DOHH2 (cell line): ENCODE measurements at regions not wholly inside any gene's neighbourhood (a gene's known extent, or its start where the extent isn't known, plus 50 kb on each side); places are given as distances from the start of the nearest gene placed in this dataset.

ENCODE experiments used
- H3F3A ChIP-seq: fragments of 200-600 bp; sonication (generic), shearing (Covaris generic); 2 replicates; pipeline ENCODE4 v1.6.0; 2016; ENCODE audit warnings: antibody characterized with exemption, mild to moderate bottlenecking; ENCODE audit not compliant: control insufficient read depth, insufficient read depth
- H3K27ac ChIP-seq: fragments of 200-600 bp; sonication (generic); 2 replicates; pipeline ENCODE4 v1.5.1; 2014; ENCODE audit warnings: low read depth, mild to moderate bottlenecking, low read length, moderate library complexity
- H3K27me3 ChIP-seq: fragments of 200-600 bp; sonication (generic); 2 replicates; pipeline ENCODE4 v1.6.1; 2014; ENCODE audit warnings: mild to moderate bottlenecking, low read length, mixed read lengths; ENCODE audit not compliant: control insufficient read depth
- H3K36me3 ChIP-seq: fragments of 200-600 bp; sonication (generic); 2 replicates; pipeline ENCODE4 v1.6.1; 2014; ENCODE audit warnings: mild to moderate bottlenecking, low read length, moderate library complexity, mixed read lengths; ENCODE audit not compliant: control insufficient read depth
- H3K4me1 ChIP-seq: fragments of 200-600 bp; sonication (generic); 2 replicates; pipeline ENCODE4 v1.6.1; 2014; ENCODE audit warnings: mild to moderate bottlenecking, low read length, mixed read lengths; ENCODE audit not compliant: control insufficient read depth
- H3K4me2 ChIP-seq: fragments of 200-600 bp; sonication (generic); 2 replicates; pipeline ENCODE4 v1.6.0; 2014; ENCODE audit warnings: mild to moderate bottlenecking, low read length, moderate library complexity
- H3K4me3 ChIP-seq: fragments of 200-600 bp; sonication (generic); 2 replicates; pipeline ENCODE4 v1.5.1; 2014; ENCODE audit warnings: mild to moderate bottlenecking, low read length, mixed read lengths
- H3K79me2 ChIP-seq: fragments of 200-600 bp; sonication (generic); 2 replicates; pipeline ENCODE4 v1.6.1; 2014; ENCODE audit warnings: mild to moderate bottlenecking, low read length, mixed read lengths; ENCODE audit not compliant: control insufficient read depth
- H3K9me2 ChIP-seq: fragments of 200-600 bp; sonication (generic); replicated peaks from 2 replicates; pipeline ENCODE4 v1.6.1; 2014; ENCODE audit warnings: mild to moderate bottlenecking, low read length, mixed read lengths; ENCODE audit not compliant: control insufficient read depth
- H3K9me3 ChIP-seq: fragments of 200-600 bp; sonication (generic); 2 replicates; pipeline ENCODE4 v1.6.1; 2014; ENCODE audit warnings: antibody characterized with exemption, low read length, mixed read lengths; ENCODE audit not compliant: control insufficient read depth, insufficient read depth
- H4K20me1 ChIP-seq: fragments of 200-600 bp; sonication (generic); 2 replicates; pipeline ENCODE4 v1.6.0; 2014; ENCODE audit warnings: low read depth, mild to moderate bottlenecking, antibody characterized with exemption, low read length, moderate library complexity; ENCODE audit not compliant: control insufficient read depth, insufficient read depth
- EZH2phosphoT487 ChIP-seq: fragments of 200-600 bp; sonication (generic); IDR thresholded peaks from 2 replicates; pipeline ENCODE4 v1.6.1; 2017; ENCODE audit warnings: borderline replicate concordance, mild to moderate bottlenecking, antibody characterized with exemption, low read length, moderate library complexity, mixed read lengths
- TF ChIP-seq, protein P1 (sequence below): fragments of 200-600 bp; sonication (generic); IDR thresholded peaks from one replicate; pipeline ENCODE4 v1.5.1; 2014; ENCODE audit warnings: antibody characterized with exemption, mild to moderate bottlenecking, low read depth, low read length; ENCODE audit not compliant: poor library complexity, severe bottlenecking

DNA sequence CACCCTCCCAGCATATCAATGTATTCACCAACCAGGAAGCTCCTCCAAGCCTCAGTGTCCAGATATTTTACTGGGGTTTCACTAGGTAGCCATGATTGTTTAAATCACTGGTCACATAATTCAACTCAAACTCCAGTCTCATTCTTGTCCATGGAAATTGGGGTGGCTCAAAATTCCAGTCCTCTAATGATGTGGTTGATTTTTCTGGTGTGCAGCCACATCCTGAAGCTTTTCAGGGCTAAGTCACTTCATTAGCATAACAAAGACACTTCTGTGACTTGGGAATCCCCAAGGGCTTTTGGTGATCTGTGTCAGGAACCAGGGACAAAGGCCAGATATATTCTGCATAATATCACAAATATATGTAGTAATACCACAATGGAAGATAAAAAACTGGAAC is 786.9 kb upstream of the IGFBP3 start:
- Histone ChIP-seq H3K9me3 (no peaks in the 10 kb centered on the region), H4K20me1 (no peaks in the 10 kb centered on the region), H3K4me2 (no peak overlapping the region), H3K4me1 (no peaks in the 10 kb centered on the region), H3K27ac (no peak overlapping the region), H3K9me2 (no peaks in the 10 kb centered on the region), H3K36me3 (no peaks in the 10 kb centered on the region), H3K4me3 (no peak overlapping the region), H3F3A (no peaks in the 10 kb centered on the region), H3K27me3 (0 out of 2 replicates have a peak, but pooled peaks cover 3% of the 10 kb centered on the region), H3K79me2 (no peaks in the 10 kb centered on the region)
- TF ChIP-seq, protein P1, sequence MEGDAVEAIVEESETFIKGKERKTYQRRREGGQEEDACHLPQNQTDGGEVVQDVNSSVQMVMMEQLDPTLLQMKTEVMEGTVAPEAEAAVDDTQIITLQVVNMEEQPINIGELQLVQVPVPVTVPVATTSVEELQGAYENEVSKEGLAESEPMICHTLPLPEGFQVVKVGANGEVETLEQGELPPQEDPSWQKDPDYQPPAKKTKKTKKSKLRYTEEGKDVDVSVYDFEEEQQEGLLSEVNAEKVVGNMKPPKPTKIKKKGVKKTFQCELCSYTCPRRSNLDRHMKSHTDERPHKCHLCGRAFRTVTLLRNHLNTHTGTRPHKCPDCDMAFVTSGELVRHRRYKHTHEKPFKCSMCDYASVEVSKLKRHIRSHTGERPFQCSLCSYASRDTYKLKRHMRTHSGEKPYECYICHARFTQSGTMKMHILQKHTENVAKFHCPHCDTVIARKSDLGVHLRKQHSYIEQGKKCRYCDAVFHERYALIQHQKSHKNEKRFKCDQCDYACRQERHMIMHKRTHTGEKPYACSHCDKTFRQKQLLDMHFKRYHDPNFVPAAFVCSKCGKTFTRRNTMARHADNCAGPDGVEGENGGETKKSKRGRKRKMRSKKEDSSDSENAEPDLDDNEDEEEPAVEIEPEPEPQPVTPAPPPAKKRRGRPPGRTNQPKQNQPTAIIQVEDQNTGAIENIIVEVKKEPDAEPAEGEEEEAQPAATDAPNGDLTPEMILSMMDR, result no peak
- no peak for TF ChIP-seq EZH2phosphoT487

DNA sequence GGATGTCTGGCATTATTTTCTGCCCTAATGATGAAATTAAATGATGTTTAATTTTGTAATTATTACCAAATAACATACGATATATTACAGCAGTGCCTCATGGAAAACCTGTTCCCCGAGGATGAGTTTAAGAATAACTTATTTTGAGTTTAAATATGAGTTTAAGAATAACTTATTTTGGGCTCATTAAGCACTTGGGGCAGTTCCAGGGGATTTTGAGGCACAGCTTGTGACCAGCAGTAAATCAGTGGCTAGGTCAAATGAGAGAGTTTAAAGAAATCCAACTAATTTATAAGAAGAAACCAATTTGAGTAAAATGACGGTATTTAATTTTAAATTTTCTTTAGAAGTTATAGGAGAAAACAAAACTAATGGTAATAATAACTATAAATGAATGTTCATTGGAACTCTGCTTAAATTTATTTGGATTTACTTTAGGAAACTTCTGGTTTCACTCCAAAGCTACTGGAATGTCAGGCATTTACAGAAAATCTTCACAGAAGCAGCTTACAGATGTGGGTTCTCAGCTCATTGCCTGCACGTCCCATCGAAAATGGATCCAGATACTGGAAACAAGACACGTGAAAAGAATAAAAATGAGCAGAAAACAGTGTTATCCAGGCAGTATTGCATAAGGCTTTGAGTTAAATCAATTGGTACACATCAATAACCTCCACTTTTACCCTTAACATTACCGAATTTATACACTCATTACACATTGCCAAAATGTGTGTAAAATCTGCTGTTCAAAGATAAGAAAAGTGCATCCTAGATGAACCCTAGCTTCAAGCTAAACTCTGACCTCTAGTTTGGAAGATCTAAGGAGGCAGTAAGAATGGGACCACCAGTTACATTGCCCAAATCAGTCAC is 784.5 kb upstream of the IGFBP3 start:
- H3K79me2 ChIP-seq, result no peaks in the 10 kb centered on the region
- H3F3A ChIP-seq, result no peaks in the 10 kb centered on the region
- H3K4me3 ChIP-seq, result no peak overlapping the region
- TF ChIP-seq EZH2phosphoT487, result no peak
- TF ChIP-seq, protein P1, result no peak
- H3K27me3 ChIP-seq, result 0 out of 2 replicates have a peak, but pooled peaks cover 3% of the 10 kb centered on the region
- no peaks in the 10 kb centered on the region for H3K9me3 ChIP-seq
- H3K4me2 ChIP-seq, result no peak overlapping the region
- H3K9me2 ChIP-seq, result no peaks in the 10 kb centered on the region
- H3K36me3 ChIP-seq, result no peaks in the 10 kb centered on the region
- no peak overlapping the region for H3K27ac ChIP-seq
- no peaks in the 10 kb centered on the region for H4K20me1 ChIP-seq
- H3K4me1 ChIP-seq, result no peaks in the 10 kb centered on the region

DNA sequence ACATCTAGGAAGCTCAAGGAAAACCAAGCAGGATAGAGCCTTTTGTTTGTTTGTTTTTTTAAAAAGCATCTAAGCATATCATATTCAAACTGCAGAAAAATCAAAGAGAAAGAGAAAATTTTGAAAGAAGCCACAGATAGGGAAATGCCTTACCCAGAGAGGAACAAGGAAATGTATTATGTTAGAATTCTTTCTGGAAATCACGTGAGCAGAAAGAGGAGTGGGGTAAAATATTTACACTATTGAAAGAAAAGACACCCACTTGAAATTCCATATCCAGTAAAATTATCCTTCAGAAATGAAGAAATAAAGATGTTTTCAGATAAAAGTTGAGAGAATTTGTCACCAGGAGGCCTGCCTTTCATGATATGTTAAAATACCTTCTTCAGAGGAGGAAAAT is 775.7 kb upstream of the IGFBP3 start:
- no peaks in the 10 kb centered on the region for H3K36me3 ChIP-seq
- H4K20me1 ChIP-seq, result no peaks in the 10 kb centered on the region
- H3K4me1 ChIP-seq, result no peaks in the 10 kb centered on the region
- no peak overlapping the region for H3K4me2 ChIP-seq
- H3K4me3 ChIP-seq, result no peak overlapping the region
- H3K9me2 ChIP-seq, result no peaks in the 10 kb centered on the region
- no peaks in the 10 kb centered on the region for H3K9me3 ChIP-seq
- TF ChIP-seq EZH2phosphoT487, result no peak
- TF ChIP-seq, protein P1, result no peak
- H3F3A ChIP-seq, result no peaks in the 10 kb centered on the region
- no peaks in the 10 kb centered on the region for H3K27me3 ChIP-seq
- H3K27ac ChIP-seq, result no peak overlapping the region
- no peaks in the 10 kb centered on the region for H3K79me2 ChIP-seq
